ENCODE measurements at regions not wholly inside any gene's neighbourhood (a gene's known extent, or its start where the extent isn't known, plus 50 kb on each side); places are given as distances from the start of the nearest gene placed in this dataset.

DNA sequence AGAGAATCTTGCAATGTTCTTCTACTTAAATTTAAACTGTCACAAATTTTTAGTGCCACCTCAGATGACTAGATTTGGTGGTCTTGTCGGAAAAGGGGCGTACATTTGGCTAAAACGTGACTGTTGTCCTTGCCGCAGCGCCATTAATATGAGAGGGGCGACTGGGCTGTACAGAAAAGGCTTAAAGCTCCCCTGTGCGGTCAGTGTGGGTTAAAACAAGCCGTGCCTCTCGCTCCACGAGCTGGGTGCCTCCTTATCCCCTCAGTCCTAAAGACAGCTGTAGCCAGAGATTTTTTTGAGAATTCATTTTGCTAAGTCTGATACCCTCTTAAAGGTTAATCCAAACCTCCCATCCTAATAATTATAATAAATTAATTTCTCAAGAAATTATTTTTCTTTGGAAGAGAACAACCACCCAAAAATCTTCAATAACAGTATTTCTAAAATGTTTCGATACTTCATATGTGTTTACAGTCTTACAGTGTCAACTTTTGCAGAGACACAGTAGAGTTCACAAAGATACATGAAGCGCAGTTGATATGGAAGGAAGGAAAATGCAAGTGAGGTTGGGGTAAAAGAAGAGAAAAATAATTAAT lies 68.6 kb downstream of the C7orf25 start:
- intact Hi-C loops (cut with DNase I; ENCODE audit: low total_unique reads) (loop anchor here (10.0 kb wide), 1 partner anchor 869 kb away; no protein-coding TSS in a partner anchor), in situ Hi-C loops (cut with MboI; ENCODE audit: low sequenced_read_pairs in 4 of 4) (loop anchor here in 1 of 4 donors (10.0 kb wide), 1 partner anchor 899 kb away; no protein-coding TSS in a partner anchor)
- peaks cover 0 to 3% of the 10 kb centered on the region in 2 donors for H3K4me1 ChIP-seq
- no peaks in the 10 kb centered on the region for H3K27me3 ChIP-seq
- peak overlapping the region in 2 of 4 donors; percentile 24 to 34 for H3K4me3 ChIP-seq
- TF ChIP-seq, protein P1, sequence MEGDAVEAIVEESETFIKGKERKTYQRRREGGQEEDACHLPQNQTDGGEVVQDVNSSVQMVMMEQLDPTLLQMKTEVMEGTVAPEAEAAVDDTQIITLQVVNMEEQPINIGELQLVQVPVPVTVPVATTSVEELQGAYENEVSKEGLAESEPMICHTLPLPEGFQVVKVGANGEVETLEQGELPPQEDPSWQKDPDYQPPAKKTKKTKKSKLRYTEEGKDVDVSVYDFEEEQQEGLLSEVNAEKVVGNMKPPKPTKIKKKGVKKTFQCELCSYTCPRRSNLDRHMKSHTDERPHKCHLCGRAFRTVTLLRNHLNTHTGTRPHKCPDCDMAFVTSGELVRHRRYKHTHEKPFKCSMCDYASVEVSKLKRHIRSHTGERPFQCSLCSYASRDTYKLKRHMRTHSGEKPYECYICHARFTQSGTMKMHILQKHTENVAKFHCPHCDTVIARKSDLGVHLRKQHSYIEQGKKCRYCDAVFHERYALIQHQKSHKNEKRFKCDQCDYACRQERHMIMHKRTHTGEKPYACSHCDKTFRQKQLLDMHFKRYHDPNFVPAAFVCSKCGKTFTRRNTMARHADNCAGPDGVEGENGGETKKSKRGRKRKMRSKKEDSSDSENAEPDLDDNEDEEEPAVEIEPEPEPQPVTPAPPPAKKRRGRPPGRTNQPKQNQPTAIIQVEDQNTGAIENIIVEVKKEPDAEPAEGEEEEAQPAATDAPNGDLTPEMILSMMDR (IDR thresholded peaks at IDR 0.05 in 4 of 5, conservative IDR thresholded peaks at IDR 0.05 in 1 of 5) = peak in 3 of 5 experiments; percentile 38 to 49 (median 44)
- TF ChIP-seq POLR2A (IDR thresholded peaks at IDR 0.05) = no peak
- ATAC-seq (peak; percentile 49 to 68), DNase-seq (peak in 1 of 2 donors; percentile 23)
- no peaks in the 10 kb centered on the region for H3K9me3 ChIP-seq
- H3K27ac ChIP-seq = no peak overlapping the region
- no peaks in the 10 kb centered on the region for H3K36me3 ChIP-seq

DNA sequence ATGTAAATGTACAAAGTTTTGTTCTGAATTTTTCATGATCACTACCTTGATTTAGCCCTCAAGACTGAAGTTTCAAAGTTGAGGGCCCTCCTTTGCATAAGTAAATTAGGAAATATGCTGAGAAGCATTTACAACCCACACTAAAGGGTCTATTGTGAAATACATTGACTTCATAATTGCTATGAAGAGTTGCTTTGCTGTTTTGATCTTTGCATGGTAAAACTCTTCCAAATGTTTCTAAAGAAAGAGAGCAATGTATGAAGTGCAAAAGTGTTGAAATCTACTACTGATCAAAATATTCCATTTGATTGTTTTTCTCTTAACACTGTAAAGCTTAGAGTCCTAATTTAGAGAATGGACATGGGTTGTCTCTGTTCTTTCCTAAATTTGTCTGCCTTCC lies 77.2 kb downstream of the C7orf25 start:
- no peak for DNase-seq
- H3K4me1 ChIP-seq = peaks cover 0 to 5% of the 10 kb centered on the region in 2 donors
- in situ Hi-C loops (cut with MboI; ENCODE audit: low sequenced_read_pairs in 4 of 4) = loop anchor here in 3 of 4 donors (5.0 to 10.0 kb wide), 2 partner anchors 890 to 892 kb away; no protein-coding TSS in a partner anchor
- no peak overlapping the region for H3K4me3 ChIP-seq
- H3K27me3 ChIP-seq = no peaks in the 10 kb centered on the region
- no peaks in the 10 kb centered on the region for H3K9me3 ChIP-seq
- ATAC-seq = no peak
- intact Hi-C loops (cut with DNase I; ENCODE audit: low total_unique reads) = no loop called here
- TF ChIP-seq, protein P1 (IDR thresholded peaks at IDR 0.05 in 4 of 5, conservative IDR thresholded peaks at IDR 0.05 in 1 of 5) = no peak
- H3K27ac ChIP-seq = no peak overlapping the region
- no peaks in the 10 kb centered on the region for H3K36me3 ChIP-seq

DNA sequence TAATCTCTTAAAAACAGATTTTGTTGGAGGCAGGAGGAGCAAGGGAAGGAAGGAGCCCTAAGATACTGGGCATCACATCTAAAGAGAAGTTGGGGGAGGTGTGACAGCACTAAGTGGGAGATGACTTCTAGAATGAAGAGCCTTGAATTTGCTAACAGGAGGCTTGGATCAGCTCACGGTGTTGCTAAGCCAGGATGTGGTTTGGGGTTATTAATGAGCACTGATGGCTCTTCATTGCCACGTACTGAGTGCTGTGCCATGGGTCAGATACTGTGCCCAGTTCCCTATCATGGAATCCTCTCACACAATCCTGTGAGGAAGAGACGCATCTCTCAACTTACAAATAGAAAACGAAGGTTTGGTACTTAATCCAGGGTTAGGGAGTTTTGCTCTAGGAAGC lies 78.5 kb downstream of the C7orf25 start:
- Histone ChIP-seq H3K27ac (no peak overlapping the region), H3K36me3 (no peaks in the 10 kb centered on the region), H3K9me3 (no peaks in the 10 kb centered on the region), H3K4me1 (peaks cover 0 to 5% of the 10 kb centered on the region in 2 donors), H3K27me3 (no peaks in the 10 kb centered on the region), H3K4me3 (no peak overlapping the region)
- no peak for ATAC-seq
- intact Hi-C loops (cut with DNase I; ENCODE audit: low total_unique reads) = no loop called here
- in situ Hi-C loops (cut with MboI; ENCODE audit: low sequenced_read_pairs in 4 of 4) = loop anchor here in 3 of 4 donors (5.0 to 10.0 kb wide), 2 partner anchors 889 to 891 kb away; no protein-coding TSS in a partner anchor
- DNase-seq = no peak
- no peak for TF ChIP-seq POLR2A (IDR thresholded peaks at IDR 0.05)
- TF ChIP-seq, protein P1 (IDR thresholded peaks at IDR 0.05 in 4 of 5, conservative IDR thresholded peaks at IDR 0.05 in 1 of 5) = no peak

DNA sequence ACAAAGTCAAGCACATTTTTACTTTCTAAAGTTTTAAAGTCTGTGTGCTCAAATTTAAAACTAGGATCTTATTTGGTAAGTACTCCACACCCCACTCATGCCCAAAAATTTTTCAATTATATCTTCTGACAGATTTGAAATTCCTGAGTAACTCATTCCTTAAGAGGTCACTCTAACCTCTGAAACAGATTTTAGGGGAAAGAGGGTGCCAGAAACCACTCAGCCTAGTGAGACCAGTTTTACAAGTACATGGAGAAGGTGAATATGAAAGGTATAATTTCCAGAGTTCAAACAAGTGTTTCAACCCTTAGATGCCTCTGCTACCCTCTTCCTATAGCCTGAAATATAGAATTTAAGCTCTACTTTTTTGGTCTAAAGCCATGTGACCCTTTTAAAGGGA lies 79.2 kb downstream of the C7orf25 start:
- H3K4me1 ChIP-seq = peaks cover 0 to 5% of the 10 kb centered on the region in 2 donors
- no peak for TF ChIP-seq POLR2A (IDR thresholded peaks at IDR 0.05)
- TF ChIP-seq, protein P1 (IDR thresholded peaks at IDR 0.05 in 4 of 5, conservative IDR thresholded peaks at IDR 0.05 in 1 of 5) = no peak
- in situ Hi-C loops (cut with MboI; ENCODE audit: low sequenced_read_pairs in 4 of 4) = loop anchor here in 3 of 4 donors (5.0 to 10.0 kb wide), 2 partner anchors 888 to 890 kb away; no protein-coding TSS in a partner anchor
- no peaks in the 10 kb centered on the region for H3K27me3 ChIP-seq
- no peak for DNase-seq
- no peaks in the 10 kb centered on the region for H3K9me3 ChIP-seq
- intact Hi-C loops (cut with DNase I; ENCODE audit: low total_unique reads) = no loop called here
- no peak overlapping the region for H3K27ac ChIP-seq
- H3K4me3 ChIP-seq = no peak overlapping the region
- ATAC-seq = no peak
- H3K36me3 ChIP-seq = no peaks in the 10 kb centered on the region

Data from gastrocnemius medialis (tissue), 4 donors.